ENCODE measurements at regions not wholly inside any gene's neighbourhood (a gene's known extent, or its start where the extent isn't known, plus 50 kb on each side); places are given as distances from the start of the nearest gene placed in this dataset.

DNA sequence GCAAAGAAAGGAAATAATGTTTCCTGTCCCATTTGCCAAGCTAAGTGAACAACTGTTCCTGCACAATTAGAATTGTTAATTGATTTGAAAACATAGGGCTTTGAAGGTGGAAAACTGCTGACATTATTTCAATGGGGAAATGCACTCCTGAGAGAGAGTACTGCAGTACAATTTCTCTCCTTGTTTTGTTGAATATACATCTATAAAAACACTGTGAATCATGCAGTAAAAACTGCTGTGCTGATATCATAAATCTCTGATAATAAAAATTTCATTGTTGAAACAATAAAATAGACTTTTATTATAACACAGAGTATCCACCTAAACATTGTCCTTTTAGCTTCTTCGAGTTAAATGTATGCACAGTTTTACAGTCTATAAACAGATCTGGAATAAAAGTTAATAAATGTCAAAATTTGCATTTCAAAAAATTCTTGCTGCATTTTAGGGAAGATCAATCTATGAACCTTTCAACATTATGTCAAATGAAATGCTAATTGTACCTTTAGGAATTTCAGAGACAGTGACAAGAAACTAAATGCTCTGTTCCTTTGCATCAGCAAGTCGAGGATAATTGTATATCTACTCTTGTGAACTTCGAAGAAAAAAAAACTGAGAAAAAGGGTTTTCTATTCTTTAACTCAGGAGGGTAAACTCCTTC is 328.2 kb upstream of the DACH1 start:
- TF ChIP-seq, protein P1, sequence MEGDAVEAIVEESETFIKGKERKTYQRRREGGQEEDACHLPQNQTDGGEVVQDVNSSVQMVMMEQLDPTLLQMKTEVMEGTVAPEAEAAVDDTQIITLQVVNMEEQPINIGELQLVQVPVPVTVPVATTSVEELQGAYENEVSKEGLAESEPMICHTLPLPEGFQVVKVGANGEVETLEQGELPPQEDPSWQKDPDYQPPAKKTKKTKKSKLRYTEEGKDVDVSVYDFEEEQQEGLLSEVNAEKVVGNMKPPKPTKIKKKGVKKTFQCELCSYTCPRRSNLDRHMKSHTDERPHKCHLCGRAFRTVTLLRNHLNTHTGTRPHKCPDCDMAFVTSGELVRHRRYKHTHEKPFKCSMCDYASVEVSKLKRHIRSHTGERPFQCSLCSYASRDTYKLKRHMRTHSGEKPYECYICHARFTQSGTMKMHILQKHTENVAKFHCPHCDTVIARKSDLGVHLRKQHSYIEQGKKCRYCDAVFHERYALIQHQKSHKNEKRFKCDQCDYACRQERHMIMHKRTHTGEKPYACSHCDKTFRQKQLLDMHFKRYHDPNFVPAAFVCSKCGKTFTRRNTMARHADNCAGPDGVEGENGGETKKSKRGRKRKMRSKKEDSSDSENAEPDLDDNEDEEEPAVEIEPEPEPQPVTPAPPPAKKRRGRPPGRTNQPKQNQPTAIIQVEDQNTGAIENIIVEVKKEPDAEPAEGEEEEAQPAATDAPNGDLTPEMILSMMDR (IDR thresholded peaks at IDR 0.05), result no peak
- no peak for TF ChIP-seq POLR2A (IDR thresholded peaks at IDR 0.05)

Measured in adrenal gland (tissue), 5 donors.